ENCODE measurements at regions not wholly inside any gene's neighbourhood (a gene's known extent, or its start where the extent isn't known, plus 50 kb on each side); places are given as distances from the start of the nearest gene placed in this dataset.
A peak's percentile ranks its signal among the peaks of the same experiment; 100 is the strongest.

GRCh38 chr1:30420519-30421050 lies 302.8 kb downstream of the MATN1 start:
- DNase-seq (ENCODE audit: low read depth): no peak

GRCh38 chr1:30419831-30420230 lies 303.6 kb downstream of the MATN1 start:
- no peak for DNase-seq (ENCODE audit: low read depth)

DNA sequence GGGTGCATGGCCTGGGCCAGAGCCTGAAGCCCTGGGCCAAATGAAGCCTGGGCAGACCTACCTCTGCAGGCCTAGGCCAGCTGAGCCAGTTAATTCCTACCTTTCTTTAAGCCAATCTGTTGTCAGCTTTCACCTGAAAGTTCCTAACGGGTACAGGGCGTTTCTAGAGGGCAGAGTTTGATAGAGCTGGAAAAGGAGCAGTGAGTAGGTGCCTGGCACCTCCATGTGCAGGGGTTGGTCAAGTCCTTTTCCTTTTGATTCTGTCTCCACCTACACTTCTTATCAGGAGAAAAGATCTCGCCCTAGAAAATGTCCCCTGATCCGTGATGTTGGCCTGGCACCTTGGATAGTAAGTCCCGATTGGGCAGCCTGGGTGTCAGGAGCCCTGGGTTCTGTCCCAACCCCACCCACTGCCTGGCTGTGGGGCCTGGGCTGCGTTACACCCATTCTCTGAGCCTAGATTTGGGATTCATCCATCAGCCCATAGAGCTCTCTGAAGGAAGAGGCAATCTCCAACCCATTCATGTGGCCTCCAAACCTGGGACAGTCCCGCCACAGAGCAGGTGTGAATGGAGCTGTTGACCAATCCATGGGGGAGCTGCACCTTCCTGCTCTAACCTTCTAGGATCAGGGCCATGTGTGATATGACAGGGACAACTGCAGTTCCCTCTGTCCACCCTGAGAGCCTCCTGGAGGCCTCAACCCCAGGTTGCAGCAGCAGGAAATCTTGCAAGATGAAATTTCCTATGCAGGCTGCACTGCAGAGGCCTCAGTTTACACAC lies 304.3 kb downstream of the MATN1 start:
- no peak for DNase-seq (ENCODE audit: low read depth)

GRCh38 chr1:30418061-30418938 lies 305.1 kb downstream of the MATN1 start:
- DNase-seq (ENCODE audit: low read depth): no peak

DNA sequence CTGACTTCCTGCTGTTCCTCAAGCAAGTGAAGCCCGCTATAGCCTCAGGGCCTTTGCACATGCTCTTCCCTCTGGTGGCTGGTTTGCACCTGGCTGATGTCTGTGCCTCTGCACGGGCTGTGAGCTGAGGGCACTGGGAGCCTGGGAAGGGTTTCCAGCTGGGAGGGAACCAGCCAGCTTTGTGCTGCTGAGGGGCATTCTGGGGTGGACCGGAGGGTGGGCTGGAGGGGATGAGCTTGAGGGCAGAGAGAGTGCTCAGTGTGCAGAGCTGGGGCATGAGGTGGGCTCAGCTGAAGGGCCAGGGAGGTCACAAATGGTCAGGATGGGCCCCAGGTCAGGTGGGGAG lies 305.7 kb downstream of the MATN1 start:
- no peak for DNase-seq (ENCODE audit: low read depth)

DNA sequence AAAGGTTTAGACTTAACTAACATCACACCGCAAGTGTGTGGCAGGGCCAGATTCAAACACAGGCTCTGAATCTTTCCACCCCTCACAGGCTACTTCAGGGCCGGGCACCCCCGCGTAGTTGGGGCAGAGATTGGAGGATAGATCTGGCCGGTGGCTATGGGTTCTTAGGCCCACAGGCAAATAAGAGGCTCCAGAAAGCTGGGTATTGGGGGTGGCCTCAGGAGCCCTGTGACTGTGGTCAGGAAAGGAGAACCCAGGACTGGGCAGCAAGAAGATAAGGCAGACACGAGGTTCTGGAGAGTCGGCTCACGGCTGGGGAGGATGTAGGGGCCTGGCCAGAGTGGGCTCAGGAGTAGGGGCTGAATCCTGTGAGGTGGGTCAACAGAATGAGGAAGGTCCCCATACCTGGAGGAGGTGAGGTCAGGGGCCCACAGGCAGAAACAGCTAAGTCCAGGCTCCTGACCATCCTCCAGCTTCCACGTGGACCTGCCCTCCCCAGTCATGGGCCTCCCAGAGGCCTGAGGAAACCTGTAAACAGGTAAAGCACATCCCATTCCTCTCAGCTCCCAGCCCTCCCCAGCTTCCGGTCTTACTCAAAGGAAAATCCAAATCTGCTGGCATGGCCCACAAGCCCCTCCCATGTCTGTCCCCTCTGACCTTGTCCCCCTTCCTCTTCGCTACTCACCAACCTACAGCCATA lies 306.2 kb downstream of the MATN1 start:
- DNase-seq (ENCODE audit: low read depth): no peak

- DNase-seq (ENCODE audit: low read depth): no peak
Observed at GRCh38 chr1:30416221-30416820, 307.1 kb downstream of the MATN1 start.

DNA sequence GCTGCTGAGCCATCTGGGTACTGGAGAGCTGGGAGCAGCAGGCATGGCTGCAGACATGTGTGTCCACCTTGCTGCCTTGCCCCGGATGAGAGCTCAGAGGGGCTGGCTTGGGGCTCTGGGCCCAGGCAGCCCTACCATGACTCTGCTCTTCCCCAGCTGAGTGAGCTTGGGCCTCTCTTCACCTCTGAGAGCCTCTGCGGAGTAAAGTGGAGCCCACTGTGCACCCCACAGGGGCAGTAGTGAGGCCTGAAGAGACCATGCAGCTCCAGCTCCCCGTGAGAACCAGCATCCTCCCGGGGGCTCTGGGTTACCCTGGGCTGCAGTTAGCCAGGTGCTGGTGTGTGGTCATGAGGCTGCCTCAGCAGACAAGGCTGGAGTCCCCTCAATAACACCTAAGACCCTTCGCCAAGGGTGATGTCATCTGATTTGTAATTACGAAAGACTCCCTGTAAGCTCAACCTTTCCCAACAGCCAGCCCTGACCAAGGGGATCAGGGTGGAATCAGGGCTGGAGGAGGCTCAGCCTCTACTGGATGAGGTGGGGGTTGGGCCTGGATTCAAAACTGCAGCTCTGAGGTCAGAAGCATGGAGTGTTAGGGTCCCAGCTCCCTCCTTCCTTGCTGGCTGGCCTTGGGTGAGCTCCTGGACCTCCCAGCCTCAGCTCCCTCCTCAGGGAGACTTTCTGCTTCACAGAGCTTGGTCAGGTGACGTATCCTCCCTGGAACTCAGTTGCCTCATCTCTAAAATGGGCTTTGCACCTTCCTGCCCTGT lies 308.0 kb downstream of the MATN1 start:
- no peak for DNase-seq (ENCODE audit: low read depth)

- no peak for DNase-seq (ENCODE audit: low read depth)
Observed at GRCh38 chr1:30414851-30415165, 308.6 kb downstream of the MATN1 start.

GRCh38 chr1:30414086-30414850 lies 309.1 kb downstream of the MATN1 start:
- no peak for DNase-seq (ENCODE audit: low read depth)

- DNase-seq (ENCODE audit: low read depth): no peak
Observed at GRCh38 chr1:30413606-30414005, 309.8 kb downstream of the MATN1 start.

- no peak for DNase-seq (ENCODE audit: low read depth)
Observed at GRCh38 chr1:30413111-30413440, 310.3 kb downstream of the MATN1 start.

- DNase-seq (ENCODE audit: low read depth): peak; percentile 70
Observed at GRCh38 chr1:30412241-30413110, 310.9 kb downstream of the MATN1 start.

GRCh38 chr1:30411206-30411605 lies 312.2 kb downstream of the MATN1 start:
- no peak for DNase-seq (ENCODE audit: low read depth)

DNA sequence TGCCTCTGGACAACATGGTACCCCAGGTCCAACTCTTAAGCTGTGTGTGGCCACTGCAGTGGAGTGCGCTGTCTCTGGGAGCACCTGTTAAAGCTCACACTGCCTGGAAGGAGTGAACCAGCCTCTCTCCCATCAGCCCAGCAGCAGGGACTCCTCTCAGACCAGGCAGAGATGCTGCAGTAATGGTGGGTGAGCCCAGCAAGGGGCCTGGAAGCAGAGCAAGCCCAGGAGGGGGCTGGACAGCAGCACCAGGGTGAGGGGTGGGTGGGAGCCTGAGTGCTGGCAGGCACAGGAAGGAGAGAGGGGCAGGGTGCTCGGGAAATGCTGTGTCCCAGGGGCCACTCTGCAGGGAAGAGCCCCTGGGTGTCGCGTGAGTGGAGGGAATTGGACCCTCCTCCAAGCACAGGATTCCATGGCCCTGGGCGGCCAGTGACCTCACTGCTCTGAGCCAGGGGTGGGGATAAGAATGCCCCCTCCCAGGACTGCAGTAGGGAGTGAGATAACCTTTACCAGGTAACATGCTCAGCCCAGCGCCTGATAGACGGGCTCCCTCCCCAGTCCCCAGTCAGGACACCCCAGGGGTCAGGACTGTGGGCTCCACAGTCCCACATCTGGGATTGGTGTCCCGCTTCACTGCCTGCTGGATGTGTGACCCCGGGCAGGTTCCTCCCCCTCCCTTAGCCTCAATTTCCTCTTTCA lies 313.1 kb downstream of the MATN1 start:
- DNase-seq (ENCODE audit: low read depth): no peak

- peak; percentile 62 for DNase-seq (ENCODE audit: low read depth)
Observed at GRCh38 chr1:30409476-30410152, 313.8 kb downstream of the MATN1 start.

DNA sequence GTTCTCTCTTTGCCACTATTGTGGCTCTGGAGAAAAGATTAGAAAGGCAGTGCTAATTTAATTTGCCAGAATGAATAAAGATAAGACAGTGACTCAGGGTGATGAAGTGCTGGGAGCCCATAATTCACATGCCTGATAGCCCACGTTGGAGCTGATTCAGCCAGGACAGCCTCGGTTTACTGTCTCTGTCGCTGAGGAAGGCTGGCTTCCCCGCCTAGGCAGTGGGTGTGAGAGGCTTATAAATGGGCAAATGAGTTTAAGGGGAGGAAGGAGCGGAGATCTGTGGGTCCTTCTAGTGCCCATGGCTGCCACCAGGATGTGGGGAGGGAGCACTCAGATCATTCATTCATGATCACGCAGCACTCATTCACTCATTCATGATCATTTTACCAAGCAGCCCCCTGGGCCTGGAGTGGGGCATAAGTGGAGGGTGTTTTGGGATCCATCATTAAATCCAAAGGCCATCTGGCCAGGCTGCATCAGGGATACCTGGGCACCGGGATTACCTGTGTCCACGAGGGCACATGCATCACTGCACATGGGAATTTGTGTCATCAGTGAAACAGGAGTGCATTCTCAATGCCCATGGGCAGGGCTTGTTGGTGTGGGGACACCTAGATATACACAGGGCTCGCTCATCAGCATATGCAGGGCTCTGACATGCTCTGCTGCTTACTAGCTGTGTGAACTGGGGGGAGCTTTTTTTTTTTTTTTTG lies 315.4 kb downstream of the MATN1 start:
- peak; percentile 72 for DNase-seq (ENCODE audit: low read depth)

Data from M059J (cell line).